Neural crest cell (in vitro differentiated cells): ENCODE measurements at regions not wholly inside any gene's neighbourhood (a gene's known extent, or its start where the extent isn't known, plus 50 kb on each side); places are given as distances from the start of the nearest gene placed in this dataset.
"Not testable (repeated sequence)": the region's sequence is repeated elsewhere in the genome, so short reads cannot be mapped to it uniquely, and the experiment has no call there.

Experiments
- DNase-seq: peaks from one replicate; pipeline ENCODE4 v3.0.0; 2021; ENCODE audit warnings: low read depth, mixed read lengths, low spot score
- H3K27ac Mint-ChIP-seq: one replicate; pipeline ENCODE4 v1.8.0; 2021; ENCODE audit warnings: mild to moderate bottlenecking, mixed read lengths; ENCODE audit not compliant: unreplicated experiment
- H3K27me3 Mint-ChIP-seq: 2 replicates; pipeline ENCODE4 v1.8.0; 2021; ENCODE audit warnings: low read depth, mild to moderate bottlenecking, mixed read lengths
- H3K36me3 Mint-ChIP-seq: 2 replicates; pipeline ENCODE4 v1.8.0; 2021; ENCODE audit warnings: low read depth, mild to moderate bottlenecking, mixed read lengths
- H3K4me1 Mint-ChIP-seq: 2 replicates; pipeline ENCODE4 v1.8.0; 2021; ENCODE audit warnings: mixed read lengths
- H3K4me3 Mint-ChIP-seq: one replicate; pipeline ENCODE4 v1.8.0; 2021; ENCODE audit warnings: mild to moderate bottlenecking, mixed read lengths
- H3K9me3 Mint-ChIP-seq: 2 replicates; pipeline ENCODE4 v1.8.0; 2021; ENCODE audit warnings: mixed read lengths
- CTCF ChIP-seq: fragments of 200-600 bp; sonication (generic); conservative IDR thresholded peaks from 2 replicates; pipeline ENCODE4 v1.5.0; 2021; ENCODE audit warnings: antibody characterized with exemption, mild to moderate bottlenecking

- Mint-ChIP-seq H3K4me1 (no peaks in the 10 kb centered on the region), H3K9me3 (peaks cover 4% of the 10 kb centered on the region), H3K27me3 (peaks cover 5% of the 10 kb centered on the region), H3K27ac (no peak overlapping the region), H3K4me3 (no peak overlapping the region), H3K36me3 (no peaks in the 10 kb centered on the region)
- DNase-seq: no peak
- no peak for TF ChIP-seq CTCF
These were observed 198.9 kb upstream of the SLC16A7 start for GRCh38 chr12:59396919-59397318.

- no peak for DNase-seq
- no peak for TF ChIP-seq CTCF
- peaks cover 5% of the 10 kb centered on the region for H3K27me3 Mint-ChIP-seq
- H3K27ac Mint-ChIP-seq: no peak overlapping the region
- H3K36me3 Mint-ChIP-seq: no peaks in the 10 kb centered on the region
- no peaks in the 10 kb centered on the region for H3K4me1 Mint-ChIP-seq
- peaks cover 4% of the 10 kb centered on the region for H3K9me3 Mint-ChIP-seq
- no peak overlapping the region for H3K4me3 Mint-ChIP-seq
These were observed 199.3 kb upstream of the SLC16A7 start for GRCh38 chr12:59396519-59396918.

- not testable (repeated sequence) for H3K27ac Mint-ChIP-seq, H3K4me1 Mint-ChIP-seq, H3K9me3 Mint-ChIP-seq, H3K36me3 Mint-ChIP-seq, H3K4me3 Mint-ChIP-seq, H3K27me3 Mint-ChIP-seq, DNase-seq
These were observed 200.5 kb upstream of the SLC16A7 start for GRCh38 chr12:59395310-59395709.

GRCh38 chr12:59393506-59393905 is 202.3 kb upstream of the SLC16A7 start:
- no peak for TF ChIP-seq CTCF
- no peaks in the 10 kb centered on the region for H3K4me1 Mint-ChIP-seq
- no peak for DNase-seq
- no peak overlapping the region for H3K4me3 Mint-ChIP-seq
- H3K27me3 Mint-ChIP-seq: peaks cover 5% of the 10 kb centered on the region
- H3K9me3 Mint-ChIP-seq: peaks cover 4% of the 10 kb centered on the region
- no peaks in the 10 kb centered on the region for H3K36me3 Mint-ChIP-seq
- no peak overlapping the region for H3K27ac Mint-ChIP-seq

- DNase-seq: no peak
- Mint-ChIP-seq H3K27me3 (peaks cover 5% of the 10 kb centered on the region), H3K9me3 (peaks cover 7% of the 10 kb centered on the region), H3K4me1 (no peaks in the 10 kb centered on the region), H3K4me3 (no peak overlapping the region), H3K36me3 (no peaks in the 10 kb centered on the region), H3K27ac (no peak overlapping the region)
- TF ChIP-seq CTCF: no peak
These were observed 205.8 kb upstream of the SLC16A7 start for GRCh38 chr12:59389968-59390576.

- H3K27ac Mint-ChIP-seq: no peak overlapping the region
These were observed 207.1 kb upstream of the SLC16A7 start for GRCh38 chr12:59388694-59389093.

More at GRCh38 chr12:59388694-59389093, 207.1 kb upstream of the SLC16A7 start:
- no peak for DNase-seq
- H3K27me3 Mint-ChIP-seq: peaks cover 5% of the 10 kb centered on the region
- no peak overlapping the region for H3K4me3 Mint-ChIP-seq
- H3K4me1 Mint-ChIP-seq: no peaks in the 10 kb centered on the region
- H3K9me3 Mint-ChIP-seq: peaks cover 3% of the 10 kb centered on the region
- no peaks in the 10 kb centered on the region for H3K36me3 Mint-ChIP-seq
- no peak for TF ChIP-seq CTCF
